Activated CD4-positive, alpha-beta T cell treated with anti-CD3 and anti-CD28 coated beads, Interleukin-2, Interleukin-6, amounts not matched to agents 100 ng/mL and 50 ng/mL, durations not matched to agents 16 hours and 8 hours (primary cell): ENCODE measurements at regions not wholly inside any gene's neighbourhood (a gene's known extent, or its start where the extent isn't known, plus 50 kb on each side); places are given as distances from the start of the nearest gene placed in this dataset.
"Not testable (repeated sequence)": the region's sequence is repeated elsewhere in the genome, so short reads cannot be mapped to it uniquely, and the experiment has no call there.

Source experiments
- DNase-seq: peaks from one replicate; pipeline ENCODE4 v3.0.0-alpha.2; 2020

DNA sequence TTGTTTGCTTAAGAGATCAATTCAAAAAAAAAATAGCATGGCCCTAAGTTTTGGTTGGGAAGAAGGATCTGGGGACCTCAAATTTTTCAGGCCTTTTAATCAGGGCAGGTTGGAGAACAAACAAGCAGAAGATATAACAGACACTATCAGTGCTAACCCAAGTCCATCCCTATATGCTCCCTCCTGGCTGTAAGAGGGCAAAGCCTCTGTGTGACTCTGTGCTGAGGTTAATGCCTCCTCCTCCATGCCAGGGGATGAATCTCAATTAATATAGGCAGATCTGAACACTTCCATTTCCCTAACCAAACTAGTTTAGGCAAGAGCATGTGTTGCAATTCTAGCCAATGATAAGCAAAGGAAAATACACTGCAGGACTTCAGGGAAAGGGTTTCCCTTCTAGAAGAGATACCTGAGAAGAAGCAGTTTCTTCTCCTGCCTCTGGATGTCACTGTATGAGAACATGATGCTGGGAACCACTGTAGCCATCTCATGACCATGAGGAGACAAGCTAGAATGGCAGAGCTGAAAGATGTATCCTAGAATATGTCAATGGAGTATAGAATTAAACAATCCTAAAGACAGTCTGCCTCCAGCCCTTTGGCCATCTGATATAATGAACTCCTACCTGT, 76.0 kb downstream of the CHD9NB start:
- peak; percentile 26 for DNase-seq

DNA sequence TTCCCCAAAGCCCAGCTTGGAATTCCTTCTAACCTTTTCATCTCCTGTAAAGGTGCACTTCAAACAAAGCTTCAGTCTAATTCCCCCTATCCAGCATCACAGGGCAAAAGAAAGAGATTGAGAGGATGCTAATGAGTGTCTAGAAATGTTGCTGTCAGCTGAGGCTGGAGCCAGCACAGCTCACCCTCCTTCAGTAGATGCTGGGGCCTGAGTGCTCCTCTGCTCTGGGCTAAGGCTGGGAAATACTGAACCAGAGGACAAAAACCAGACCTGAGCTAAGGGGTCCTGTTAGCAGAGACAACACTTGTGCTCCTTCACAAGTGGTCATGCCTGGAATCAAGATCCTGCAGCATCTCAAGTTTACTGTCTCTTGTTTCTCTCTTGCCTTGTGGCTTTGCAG, 85.0 kb downstream of the CHD9NB start:
- DNase-seq = no peak

DNA sequence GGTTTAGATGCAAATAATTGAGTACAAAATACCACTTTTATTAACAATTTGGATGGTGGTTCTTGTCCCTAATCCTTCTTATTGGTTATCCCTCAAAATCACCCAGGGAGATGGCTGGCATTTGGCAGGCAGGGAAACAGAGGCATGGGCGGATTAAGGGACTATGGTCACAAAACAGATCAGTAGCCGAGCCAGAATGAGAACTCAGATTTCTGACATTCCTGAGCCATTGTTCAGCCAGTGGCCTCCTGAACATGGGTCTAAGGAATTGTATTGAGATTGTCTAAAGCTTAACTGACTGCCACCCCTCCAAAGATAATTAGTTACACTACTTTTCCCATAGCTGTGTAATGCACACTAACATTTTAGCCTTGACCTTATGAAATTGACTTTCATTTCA, 88.4 kb downstream of the CHD9NB start:
- no peak for DNase-seq

- DNase-seq = no peak
Measured at GRCh38 chr16:52963855-52964242, 88.8 kb downstream of the CHD9NB start.

DNA sequence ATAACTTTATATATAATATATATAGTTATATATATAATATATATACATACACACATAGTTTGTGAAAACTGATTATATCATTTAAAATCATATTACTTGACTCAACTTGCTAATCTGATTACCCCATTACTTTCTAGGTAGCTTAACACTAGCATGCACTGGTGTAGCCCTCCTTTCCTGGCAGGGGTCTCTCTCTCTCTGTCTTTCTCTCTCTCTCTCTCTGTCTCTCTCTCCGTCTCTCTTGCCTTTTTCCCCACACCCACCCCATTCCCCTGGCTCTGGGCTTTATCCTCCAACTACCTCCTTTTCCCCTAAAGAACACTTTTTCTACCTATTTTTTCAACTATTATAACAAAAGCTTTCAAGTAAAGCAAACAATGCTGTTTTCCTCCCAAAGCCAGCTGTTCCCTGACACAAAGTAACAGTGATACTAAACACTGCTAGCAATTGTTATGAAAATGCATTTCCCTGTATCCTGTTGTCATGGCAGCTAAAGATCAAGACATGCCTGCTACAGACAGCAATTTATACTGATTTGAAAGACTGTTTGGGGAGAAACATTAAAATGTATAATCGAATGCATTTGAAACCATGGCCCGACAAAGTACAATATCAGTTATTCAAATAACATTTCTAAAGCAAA, 89.4 kb downstream of the CHD9NB start:
- no peak for DNase-seq

- DNase-seq = no peak
Measured at GRCh38 chr16:52958951-52959350, 93.7 kb downstream of the CHD9NB start.

- DNase-seq = no peak
Measured at GRCh38 chr16:52957199-52957598, 95.5 kb downstream of the CHD9NB start.

- DNase-seq = no peak
Measured at GRCh38 chr16:52956044-52956443, 96.7 kb downstream of the CHD9NB start.

- DNase-seq = no peak
Measured at GRCh38 chr16:52953215-52953614, 99.5 kb downstream of the CHD9NB start.

DNA sequence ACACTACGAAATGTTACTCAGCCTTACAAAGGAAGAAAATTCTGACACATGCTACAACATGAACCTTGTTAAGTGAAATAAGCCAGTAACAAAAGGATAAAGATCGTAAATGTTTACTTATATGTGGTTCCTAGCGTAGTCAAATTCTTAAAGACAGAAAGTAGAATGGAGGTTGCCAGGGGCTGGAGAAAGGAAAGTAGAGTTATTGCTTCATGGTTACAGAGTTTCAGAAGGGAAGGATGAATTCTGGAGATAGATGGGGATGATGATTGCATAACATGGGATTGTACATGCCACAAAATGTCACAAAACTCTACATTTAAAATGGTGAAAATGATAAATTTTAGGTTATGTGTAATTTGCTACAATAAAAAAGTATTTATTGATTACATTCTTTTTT, 103.8 kb downstream of the CHD9NB start:
- no peak for DNase-seq

DNA sequence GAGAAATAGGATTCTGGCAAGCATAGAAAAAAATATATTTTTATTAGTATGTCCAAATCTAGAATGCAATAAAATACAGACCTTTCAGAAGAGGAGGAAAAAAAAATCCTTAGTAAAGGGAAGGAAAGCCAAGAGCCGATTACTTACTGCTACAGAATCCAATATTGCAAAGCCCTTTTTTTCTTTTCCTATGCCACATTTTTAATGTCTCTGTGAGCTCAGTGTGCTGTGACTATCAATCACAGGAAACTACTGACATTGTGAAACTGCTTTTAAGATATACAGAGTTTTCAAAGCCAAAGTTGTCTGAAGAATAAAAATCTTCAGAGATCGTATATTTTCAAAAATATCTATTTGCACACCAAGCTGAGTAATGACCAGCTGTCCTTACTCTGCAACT, 120.4 kb downstream of the CHD9NB start:
- no peak for DNase-seq

- DNase-seq = no peak
Measured at GRCh38 chr16:52929478-52930400, 123.0 kb downstream of the CHD9NB start.

DNA sequence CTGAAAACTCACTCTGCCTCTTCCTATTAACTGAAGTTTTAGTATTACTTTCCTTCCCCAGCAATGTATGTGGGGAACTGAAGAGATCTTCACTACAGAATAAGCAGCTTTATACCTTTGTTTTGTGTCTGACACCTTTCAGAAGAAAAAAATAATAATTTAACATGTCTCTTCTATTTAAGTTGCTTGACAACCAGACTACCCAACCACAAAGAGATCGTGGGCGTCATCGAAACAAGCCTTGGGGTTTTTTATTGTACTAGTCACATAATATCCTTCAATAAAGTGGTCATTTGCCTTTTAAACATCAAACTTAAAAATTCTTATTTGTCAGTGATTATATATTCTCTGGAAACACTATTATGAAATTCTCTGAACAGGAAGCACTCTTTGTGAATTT, 123.7 kb downstream of the CHD9NB start:
- no peak for DNase-seq

GRCh38 chr16:52925143-52925542, 127.6 kb downstream of the CHD9NB start:
- DNase-seq = no peak

DNA sequence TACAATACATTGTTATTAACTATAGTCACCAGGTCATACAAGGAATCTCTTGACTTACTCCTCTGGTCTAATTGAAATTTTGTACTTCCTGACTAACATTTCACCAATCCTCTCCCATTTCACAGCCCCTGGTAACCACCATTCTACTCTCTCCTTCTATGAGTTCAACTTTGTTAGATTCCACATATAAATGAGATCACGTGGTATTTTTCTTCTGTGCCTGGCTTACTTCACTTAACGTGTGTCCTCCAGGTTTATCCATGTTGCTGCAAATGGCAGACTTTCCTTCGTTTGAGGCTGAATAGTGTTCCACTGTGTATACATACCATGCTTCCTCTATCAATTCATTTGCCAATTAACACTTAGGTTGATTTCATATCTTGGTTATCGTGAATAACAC, 128.5 kb downstream of the CHD9NB start:
- no peak for DNase-seq

DNA sequence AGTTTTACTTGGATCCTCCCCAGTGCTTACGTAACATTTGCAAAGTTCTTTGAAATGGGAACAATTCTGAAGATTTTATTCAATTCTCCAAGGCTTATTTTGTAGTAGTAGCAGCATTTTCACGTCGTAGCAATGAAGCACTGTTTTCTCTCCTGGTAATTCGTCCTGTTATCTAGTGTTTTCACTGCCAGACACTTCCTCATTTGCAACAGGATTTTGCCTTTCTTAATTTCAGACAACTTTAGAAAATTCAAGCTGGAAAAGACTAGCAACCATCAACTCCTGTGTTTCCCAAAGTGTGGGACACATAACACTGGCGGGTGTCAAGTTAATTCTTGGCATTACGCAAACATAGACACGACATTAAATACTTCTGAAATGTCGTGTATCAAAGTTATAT, 131.6 kb downstream of the CHD9NB start:
- no peak for DNase-seq

GRCh38 chr16:52920331-52920730, 132.4 kb downstream of the CHD9NB start:
- DNase-seq = no peak

DNA sequence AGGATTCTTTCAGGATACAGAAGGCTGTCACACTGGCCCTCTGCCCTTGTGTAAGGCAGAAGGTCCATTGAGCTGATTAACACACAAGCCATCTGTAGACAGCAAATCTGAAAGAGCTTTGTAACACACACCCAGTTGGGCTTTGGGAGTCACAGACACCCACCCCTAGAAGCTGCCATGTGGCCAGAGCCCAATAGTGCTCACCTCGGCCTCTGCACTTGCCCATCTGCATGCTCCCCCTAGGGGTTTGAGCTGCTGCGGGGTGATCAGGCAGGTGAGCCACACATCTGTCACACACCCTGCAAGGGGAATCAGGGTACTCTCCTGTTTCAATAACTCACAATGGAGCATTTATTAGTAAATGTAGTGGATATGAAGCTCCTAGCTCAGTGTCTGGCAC, 138.3 kb downstream of the CHD9NB start:
- no peak for DNase-seq

DNA sequence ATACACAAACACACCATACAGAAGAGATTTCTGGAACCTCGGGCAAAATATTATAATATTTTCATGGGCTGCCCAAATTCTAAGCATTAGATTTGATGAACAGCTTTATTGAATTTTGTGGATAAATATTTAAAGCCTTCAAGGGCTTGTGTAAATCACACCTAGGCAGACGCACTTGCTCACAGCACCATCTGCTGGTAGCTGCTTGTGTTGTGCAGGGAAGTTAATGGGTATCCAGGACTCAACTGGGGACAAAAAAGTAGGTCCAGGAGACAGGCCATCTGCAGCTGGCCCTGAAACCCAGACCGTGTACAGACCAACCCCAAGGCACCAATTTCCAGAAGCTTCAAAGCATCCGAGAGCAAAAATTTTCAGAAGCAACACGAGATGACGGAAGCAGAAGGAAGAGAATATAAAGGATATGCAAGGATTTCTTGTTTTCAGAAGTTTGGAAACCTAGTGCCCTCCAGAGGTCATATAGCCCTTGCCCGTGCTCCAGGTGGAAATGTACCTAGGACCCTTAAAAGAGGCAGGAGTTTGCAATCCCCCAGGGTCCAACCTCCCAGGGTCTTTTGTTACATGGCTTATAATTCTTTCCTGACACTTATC, 140.0 kb downstream of the CHD9NB start:
- peak; percentile 57 for DNase-seq

GRCh38 chr16:52908057-52908456, 144.6 kb downstream of the CHD9NB start:
- not testable (repeated sequence) for DNase-seq

- DNase-seq = no peak
Measured at GRCh38 chr16:52906281-52906680, 146.4 kb downstream of the CHD9NB start.

DNA sequence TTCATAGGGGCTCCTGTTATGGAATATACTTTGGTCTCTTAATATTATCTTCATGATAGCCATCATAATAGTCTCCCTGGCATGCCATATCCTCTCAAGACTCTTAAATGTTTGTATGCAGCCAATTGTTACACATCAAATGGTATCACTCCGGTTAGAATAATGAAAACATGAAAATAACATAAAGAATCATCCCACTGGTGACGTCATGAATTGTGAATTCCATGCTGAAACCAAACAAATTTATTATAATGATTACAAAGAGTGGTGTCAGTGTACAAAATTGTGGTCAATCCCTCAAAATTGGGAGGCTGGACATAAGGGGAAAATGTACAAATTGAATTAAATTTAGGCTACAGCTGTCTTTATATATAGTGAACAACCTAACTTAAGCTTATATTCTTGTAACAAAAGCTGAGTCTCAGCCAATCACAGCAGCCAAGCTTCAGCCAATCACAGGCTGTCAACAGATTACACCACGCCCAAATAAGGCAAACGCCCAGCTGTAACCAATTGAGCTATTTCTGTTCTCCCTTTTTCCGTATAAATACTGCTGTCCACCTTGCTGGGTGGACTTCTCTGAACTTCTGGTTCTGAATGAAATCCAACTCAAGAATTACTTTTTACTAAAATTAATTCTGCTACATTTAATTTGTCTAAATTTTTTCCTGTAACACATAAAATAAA, 156.1 kb downstream of the CHD9NB start:
- DNase-seq = no peak

GRCh38 chr16:52874042-52874441, 178.7 kb downstream of the CHD9NB start:
- DNase-seq = no peak
